ENCODE measurements at regions not wholly inside any gene's neighbourhood (a gene's known extent, or its start where the extent isn't known, plus 50 kb on each side); places are given as distances from the start of the nearest gene placed in this dataset.

- H3K4me1 Mint-ChIP-seq = no peaks in the 10 kb centered on the region
- H3K4me3 Mint-ChIP-seq = no peak overlapping the region
Observed at GRCh38 chr2:52495816-52496215, 1271.8 kb upstream of the CHAC2 start.

GRCh38 chr2:52477166-52477565 lies 1290.4 kb upstream of the CHAC2 start:
- H3K9ac ChIP-seq (ENCODE audit: extremely low read depth, low read length, poor library complexity, severe bottlenecking) = no peak overlapping the region
- no peaks in the 10 kb centered on the region for H3K36me3 ChIP-seq (ENCODE audit: control insufficient read depth, insufficient read depth, low read length)
- H3K4me3 Mint-ChIP-seq = no peak overlapping the region
- H3K4me1 ChIP-seq (ENCODE audit: control insufficient read depth, insufficient read depth, low read length) = no peaks in the 10 kb centered on the region
- H3K4me3 ChIP-seq (ENCODE audit: low read length) = no peak overlapping the region
- no peaks in the 10 kb centered on the region for H3K36me3 Mint-ChIP-seq (ENCODE audit: low read depth)
- H3K9me3 ChIP-seq (ENCODE audit: control insufficient read depth, low read length) = no peaks in the 10 kb centered on the region
- WGBS, 2 experiments (ENCODE audit: insufficient coverage in 1 of 2, insufficient read length in 1 of 2) = 80% methylated on average over 1 of the region's 1 CpG; no CpG with 5 or more reads in 1 of the 2 experiments
- H3K27ac Mint-ChIP-seq = no peak overlapping the region
- no peak overlapping the region for H3K27ac ChIP-seq (ENCODE audit: low read depth, low read length)
- DNase-seq = no peak
- peaks cover 3% of the 10 kb centered on the region for H3K4me1 Mint-ChIP-seq
- no peaks in the 10 kb centered on the region for H3K9me3 Mint-ChIP-seq
- H3K27me3 Mint-ChIP-seq (ENCODE audit: insufficient read depth) = no peaks in the 10 kb centered on the region
- TF ChIP-seq CTCF (conservative IDR thresholded peaks at IDR 0.05) = no peak
- no peaks in the 10 kb centered on the region for H3K27me3 ChIP-seq (ENCODE audit: control insufficient read depth, insufficient read depth, low read length, poor library complexity, severe bottlenecking)

More at GRCh38 chr2:52495816-52496215, 1271.8 kb upstream of the CHAC2 start:
- TF ChIP-seq CTCF (conservative IDR thresholded peaks at IDR 0.05) = no peak
- Histone ChIP-seq H3K9me3 (ENCODE audit: control insufficient read depth, low read length) (peaks cover 15% of the 10 kb centered on the region), H3K4me1 (ENCODE audit: control insufficient read depth, insufficient read depth, low read length) (no peaks in the 10 kb centered on the region), H3K27me3 (ENCODE audit: control insufficient read depth, insufficient read depth, low read length, poor library complexity, severe bottlenecking) (no peaks in the 10 kb centered on the region), H3K4me3 (ENCODE audit: low read length) (no peak overlapping the region), H3K27ac (ENCODE audit: low read depth, low read length) (no peak overlapping the region), H3K36me3 (ENCODE audit: control insufficient read depth, insufficient read depth, low read length) (no peaks in the 10 kb centered on the region), H3K9ac (ENCODE audit: extremely low read depth, low read length, poor library complexity, severe bottlenecking) (no peak overlapping the region)
- H3K36me3 Mint-ChIP-seq (ENCODE audit: low read depth) = peaks cover 4% of the 10 kb centered on the region
- no peaks in the 10 kb centered on the region for H3K27me3 Mint-ChIP-seq (ENCODE audit: insufficient read depth)
- H3K27ac Mint-ChIP-seq = no peak overlapping the region
- H3K9me3 Mint-ChIP-seq = peaks cover 17% of the 10 kb centered on the region
- DNase-seq = no peak

- 88% methylated on average over 1 of the region's 1 CpG; no CpG with 5 or more reads in 1 of the 2 experiments for WGBS, 2 experiments (ENCODE audit: insufficient coverage in 1 of 2, insufficient read length in 1 of 2)
- H3K9me3 Mint-ChIP-seq = peaks cover 6% of the 10 kb centered on the region
- Histone ChIP-seq H3K9ac (ENCODE audit: extremely low read depth, low read length, poor library complexity, severe bottlenecking) (no peak overlapping the region), H3K4me3 (ENCODE audit: low read length) (no peak overlapping the region), H3K36me3 (ENCODE audit: control insufficient read depth, insufficient read depth, low read length) (no peaks in the 10 kb centered on the region), H3K9me3 (ENCODE audit: control insufficient read depth, low read length) (peaks cover 6% of the 10 kb centered on the region), H3K4me1 (ENCODE audit: control insufficient read depth, insufficient read depth, low read length) (no peaks in the 10 kb centered on the region), H3K27ac (ENCODE audit: low read depth, low read length) (no peak overlapping the region), H3K27me3 (ENCODE audit: control insufficient read depth, insufficient read depth, low read length, poor library complexity, severe bottlenecking) (no peaks in the 10 kb centered on the region)
- no peak overlapping the region for H3K27ac Mint-ChIP-seq
- H3K4me3 Mint-ChIP-seq = no peak overlapping the region
- peaks cover 4% of the 10 kb centered on the region for H3K36me3 Mint-ChIP-seq (ENCODE audit: low read depth)
- no peaks in the 10 kb centered on the region for H3K27me3 Mint-ChIP-seq (ENCODE audit: insufficient read depth)
- TF ChIP-seq CTCF (conservative IDR thresholded peaks at IDR 0.05) = no peak
- peaks cover 3% of the 10 kb centered on the region for H3K4me1 Mint-ChIP-seq
- DNase-seq = no peak
Observed at GRCh38 chr2:52475590-52475989, 1292.0 kb upstream of the CHAC2 start.
